ENCODE measurements at regions not wholly inside any gene's neighbourhood (a gene's known extent, or its start where the extent isn't known, plus 50 kb on each side); places are given as distances from the start of the nearest gene placed in this dataset.

DNA sequence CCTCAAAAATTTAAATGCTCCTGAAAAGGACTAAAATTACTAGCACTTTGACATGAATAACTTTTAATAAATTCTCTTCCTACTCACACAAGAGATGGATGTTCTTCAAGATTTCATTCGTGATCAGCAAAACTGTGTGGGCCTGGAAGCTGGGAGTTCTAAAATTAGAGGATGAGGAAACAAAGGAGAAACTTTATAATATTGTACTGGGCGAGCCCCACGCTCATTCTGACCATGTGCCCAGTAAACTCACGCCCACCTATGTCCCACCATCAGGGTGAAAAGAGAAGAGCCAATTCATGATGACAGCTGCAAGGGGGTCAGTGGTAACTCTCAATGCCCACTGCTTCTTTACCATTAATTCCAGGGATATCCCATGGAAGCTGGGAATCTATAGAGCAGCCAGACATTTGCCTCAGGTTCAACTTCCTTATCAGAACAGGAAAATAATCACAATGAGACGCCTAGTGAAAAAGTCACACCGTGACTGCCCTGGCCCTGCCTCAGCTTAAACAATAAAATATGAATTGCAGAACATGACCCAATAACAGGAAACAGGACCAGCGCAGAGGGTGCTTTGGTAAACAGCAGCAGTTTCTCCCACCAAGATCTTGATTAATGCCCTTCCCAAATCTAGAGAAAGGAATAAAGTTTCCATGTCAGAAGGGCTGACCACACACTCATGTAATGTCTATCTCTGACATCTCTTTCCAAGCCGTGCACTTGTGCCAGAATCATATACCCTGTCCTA, 438.6 kb downstream of the TXNL1 start:
- TF ChIP-seq POLR2AphosphoS5 (IDR thresholded peaks at IDR 0.05; ENCODE audit: low read depth, low read length) (no peak), TAF1 (IDR thresholded peaks at IDR 0.05; ENCODE audit: borderline replicate concordance, insufficient read depth, low read length) (no peak), FOXP2 (optimal IDR thresholded peaks at IDR 0.05; ENCODE audit: borderline replicate concordance, extremely low read depth, extremely low read length, insufficient read depth) (no peak), SIN3A (IDR thresholded peaks at IDR 0.05; ENCODE audit: borderline replicate concordance, insufficient read depth, low read length) (no peak)

DNA sequence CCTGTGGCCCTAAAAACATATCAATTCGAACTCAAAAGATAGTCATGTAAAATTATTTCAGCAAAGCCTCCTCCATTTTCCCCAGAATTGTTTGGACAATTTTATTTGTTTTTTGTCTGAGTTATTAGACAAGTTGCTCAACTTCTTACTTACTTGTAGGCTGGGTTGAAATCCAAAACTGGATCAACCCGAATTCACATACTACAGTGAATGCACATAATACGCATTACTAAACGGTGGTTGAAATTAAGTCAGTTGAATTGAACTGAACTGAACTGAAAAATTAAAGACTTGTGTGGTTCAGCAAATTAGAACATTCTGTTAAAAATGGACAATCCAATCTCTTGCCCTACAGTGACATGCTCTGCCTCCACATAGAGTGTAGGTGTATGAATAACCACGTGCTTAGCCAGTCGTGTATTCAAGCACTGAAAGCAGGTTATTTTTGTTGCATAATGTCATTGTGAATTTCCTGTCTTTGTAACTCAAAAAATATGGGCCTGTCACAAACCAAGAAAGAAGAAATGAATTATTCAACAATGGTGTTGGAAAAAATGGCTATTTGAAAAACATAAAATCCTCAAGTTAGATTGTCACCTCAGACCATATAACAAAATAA, 441.0 kb downstream of the TXNL1 start:
- TF ChIP-seq FOXP2 (optimal IDR thresholded peaks at IDR 0.05; ENCODE audit: borderline replicate concordance, extremely low read depth, extremely low read length, insufficient read depth) (no peak), TAF1 (IDR thresholded peaks at IDR 0.05; ENCODE audit: borderline replicate concordance, insufficient read depth, low read length) (no peak), POLR2AphosphoS5 (IDR thresholded peaks at IDR 0.05; ENCODE audit: low read depth, low read length) (no peak)

DNA sequence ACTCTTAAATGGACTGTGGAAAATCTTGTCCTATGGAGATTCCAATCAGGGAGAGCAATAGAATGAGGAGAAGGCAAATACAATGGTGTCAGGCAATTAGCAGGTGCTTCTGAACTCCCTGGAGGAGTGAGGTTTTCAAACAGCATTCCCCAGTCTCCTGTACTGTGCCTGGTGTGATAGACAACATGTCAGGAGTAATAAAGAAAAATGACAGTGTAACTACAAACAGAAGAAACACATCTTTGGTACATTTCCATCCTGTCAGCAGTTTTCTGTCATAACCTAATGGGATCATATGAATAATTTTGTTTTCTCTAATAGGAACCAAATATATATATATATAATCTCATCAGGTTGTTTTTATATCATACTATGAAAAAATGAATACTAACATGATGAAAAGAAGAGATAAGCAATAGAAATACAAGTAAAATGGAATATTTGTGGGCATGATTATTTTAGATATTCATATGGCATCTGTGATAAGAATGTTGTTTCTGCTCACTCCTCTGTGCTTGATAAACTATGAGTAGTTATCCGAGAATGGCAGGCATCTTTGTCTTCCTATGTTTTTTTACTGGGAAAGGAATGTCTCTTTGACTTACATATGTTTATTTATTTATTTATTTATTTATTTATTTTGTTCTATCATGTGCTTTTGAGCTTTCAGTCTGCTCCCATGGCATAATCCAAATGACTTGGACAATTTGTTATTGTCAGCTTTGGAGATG, 441.7 kb downstream of the TXNL1 start:
- TF ChIP-seq POLR2AphosphoS5 (IDR thresholded peaks at IDR 0.05; ENCODE audit: low read depth, low read length) (no peak), SIN3A (IDR thresholded peaks at IDR 0.05; ENCODE audit: borderline replicate concordance, insufficient read depth, low read length) (no peak), TAF1 (IDR thresholded peaks at IDR 0.05; ENCODE audit: borderline replicate concordance, insufficient read depth, low read length) (no peak), FOXP2 (optimal IDR thresholded peaks at IDR 0.05; ENCODE audit: borderline replicate concordance, extremely low read depth, extremely low read length, insufficient read depth) (no peak)
- TF ChIP-seq, protein P1, sequence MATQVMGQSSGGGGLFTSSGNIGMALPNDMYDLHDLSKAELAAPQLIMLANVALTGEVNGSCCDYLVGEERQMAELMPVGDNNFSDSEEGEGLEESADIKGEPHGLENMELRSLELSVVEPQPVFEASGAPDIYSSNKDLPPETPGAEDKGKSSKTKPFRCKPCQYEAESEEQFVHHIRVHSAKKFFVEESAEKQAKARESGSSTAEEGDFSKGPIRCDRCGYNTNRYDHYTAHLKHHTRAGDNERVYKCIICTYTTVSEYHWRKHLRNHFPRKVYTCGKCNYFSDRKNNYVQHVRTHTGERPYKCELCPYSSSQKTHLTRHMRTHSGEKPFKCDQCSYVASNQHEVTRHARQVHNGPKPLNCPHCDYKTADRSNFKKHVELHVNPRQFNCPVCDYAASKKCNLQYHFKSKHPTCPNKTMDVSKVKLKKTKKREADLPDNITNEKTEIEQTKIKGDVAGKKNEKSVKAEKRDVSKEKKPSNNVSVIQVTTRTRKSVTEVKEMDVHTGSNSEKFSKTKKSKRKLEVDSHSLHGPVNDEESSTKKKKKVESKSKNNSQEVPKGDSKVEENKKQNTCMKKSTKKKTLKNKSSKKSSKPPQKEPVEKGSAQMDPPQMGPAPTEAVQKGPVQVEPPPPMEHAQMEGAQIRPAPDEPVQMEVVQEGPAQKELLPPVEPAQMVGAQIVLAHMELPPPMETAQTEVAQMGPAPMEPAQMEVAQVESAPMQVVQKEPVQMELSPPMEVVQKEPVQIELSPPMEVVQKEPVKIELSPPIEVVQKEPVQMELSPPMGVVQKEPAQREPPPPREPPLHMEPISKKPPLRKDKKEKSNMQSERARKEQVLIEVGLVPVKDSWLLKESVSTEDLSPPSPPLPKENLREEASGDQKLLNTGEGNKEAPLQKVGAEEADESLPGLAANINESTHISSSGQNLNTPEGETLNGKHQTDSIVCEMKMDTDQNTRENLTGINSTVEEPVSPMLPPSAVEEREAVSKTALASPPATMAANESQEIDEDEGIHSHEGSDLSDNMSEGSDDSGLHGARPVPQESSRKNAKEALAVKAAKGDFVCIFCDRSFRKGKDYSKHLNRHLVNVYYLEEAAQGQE (IDR thresholded peaks at IDR 0.05; ENCODE audit: insufficient read depth in 1 of 2, low read depth in 2 of 2, low read length in 2 of 2): no peak

DNA sequence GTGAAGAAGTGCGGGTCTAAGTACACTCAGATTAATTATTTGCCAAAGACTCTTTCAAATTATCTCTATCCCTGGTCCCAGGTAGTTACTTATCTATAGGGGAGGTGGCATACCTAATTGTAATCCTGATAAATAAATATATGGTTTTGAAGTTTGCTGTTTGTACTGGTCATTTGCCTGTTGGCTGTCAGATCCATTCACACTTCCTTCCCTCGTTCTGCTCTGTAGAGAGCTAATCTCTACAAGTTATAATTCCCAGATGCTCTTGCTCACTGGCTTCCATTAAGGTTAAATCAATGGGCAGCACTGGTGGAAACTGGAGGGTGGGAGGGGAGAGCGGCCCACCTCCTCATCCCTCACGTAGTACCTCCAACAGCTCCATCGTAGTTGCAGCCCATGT, 447.1 kb downstream of the TXNL1 start:
- TF ChIP-seq SIN3A (IDR thresholded peaks at IDR 0.05; ENCODE audit: borderline replicate concordance, insufficient read depth, low read length): no peak
- TF ChIP-seq TAF1 (IDR thresholded peaks at IDR 0.05; ENCODE audit: borderline replicate concordance, insufficient read depth, low read length): no peak

DNA sequence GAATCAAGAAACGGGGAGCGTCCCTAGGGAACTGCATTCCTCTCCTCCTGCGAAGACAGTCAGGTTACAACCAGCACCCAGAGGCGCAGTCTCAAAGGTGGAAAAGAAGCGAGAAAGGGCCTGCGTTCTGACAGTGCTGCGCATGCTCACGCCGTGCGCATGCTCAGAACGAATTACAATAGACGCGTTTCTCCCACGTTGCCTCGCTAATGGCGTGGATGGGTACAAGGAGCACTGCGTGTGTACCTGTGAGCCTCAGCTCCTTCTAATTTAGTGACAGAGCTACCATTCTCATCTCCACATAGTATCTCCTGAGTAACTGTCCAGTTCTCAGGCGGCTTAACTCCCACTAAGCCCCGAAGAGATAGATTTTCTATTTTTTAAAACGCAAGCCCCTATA, 448.8 kb downstream of the TXNL1 start:
- TF ChIP-seq POLR2AphosphoS5 (IDR thresholded peaks at IDR 0.05; ENCODE audit: low read depth, low read length) (no peak), TAF1 (IDR thresholded peaks at IDR 0.05; ENCODE audit: borderline replicate concordance, insufficient read depth, low read length) (no peak), FOXP2 (optimal IDR thresholded peaks at IDR 0.05; ENCODE audit: borderline replicate concordance, extremely low read depth, extremely low read length, insufficient read depth) (no peak), SIN3A (IDR thresholded peaks at IDR 0.05; ENCODE audit: borderline replicate concordance, insufficient read depth, low read length) (no peak)
- TF ChIP-seq, protein P1 (IDR thresholded peaks at IDR 0.05; ENCODE audit: insufficient read depth in 1 of 2, low read depth in 2 of 2, low read length in 2 of 2): no peak

DNA sequence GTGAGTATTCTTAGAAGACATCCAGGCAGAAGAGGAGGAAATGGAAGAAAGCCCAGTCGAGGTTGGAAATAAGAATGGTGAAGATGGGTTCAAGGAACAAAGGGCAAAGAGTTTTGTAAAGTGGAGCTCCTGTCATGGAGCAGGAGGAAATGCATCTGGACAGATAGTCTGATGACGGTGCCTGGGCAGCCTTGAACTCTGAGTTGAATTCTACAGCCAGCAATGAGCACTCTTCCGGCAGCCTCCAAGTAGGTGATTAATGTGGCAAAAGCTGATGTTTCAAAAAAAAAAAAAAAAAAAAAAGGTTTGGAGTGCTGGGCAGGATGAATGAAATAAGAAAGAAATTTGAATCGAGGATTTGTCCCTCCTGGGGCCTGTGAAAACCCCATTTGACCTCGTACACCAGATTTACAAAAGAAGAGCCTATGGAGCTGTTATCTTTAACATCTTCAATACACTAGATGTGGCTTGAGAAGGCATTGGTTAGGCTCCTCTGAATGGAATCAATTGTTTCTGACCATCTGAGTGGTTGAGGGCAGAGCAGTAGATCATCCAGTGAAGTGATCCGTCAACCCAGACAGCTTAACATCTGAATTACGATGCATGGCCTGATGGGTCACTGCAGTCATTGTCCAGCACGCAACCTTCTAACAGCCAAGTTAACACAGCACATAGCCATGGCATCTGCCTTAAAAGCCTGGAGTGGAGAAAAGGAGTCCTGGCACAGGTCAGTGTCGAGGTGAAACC, 449.7 kb downstream of the TXNL1 start:
- no peak for TF ChIP-seq FOXP2 (optimal IDR thresholded peaks at IDR 0.05; ENCODE audit: borderline replicate concordance, extremely low read depth, extremely low read length, insufficient read depth)
- no peak for TF ChIP-seq POLR2AphosphoS5 (IDR thresholded peaks at IDR 0.05; ENCODE audit: low read depth, low read length)
- TF ChIP-seq, protein P1 (IDR thresholded peaks at IDR 0.05; ENCODE audit: insufficient read depth in 1 of 2, low read depth in 2 of 2, low read length in 2 of 2): no peak
- no peak for TF ChIP-seq SIN3A (IDR thresholded peaks at IDR 0.05; ENCODE audit: borderline replicate concordance, insufficient read depth, low read length)
- no peak for TF ChIP-seq TAF1 (IDR thresholded peaks at IDR 0.05; ENCODE audit: borderline replicate concordance, insufficient read depth, low read length)

Data from PFSK-1 (cell line).